Upper lobe of left lung (tissue), 4 donors: ENCODE measurements at regions not wholly inside any gene's neighbourhood (a gene's known extent, or its start where the extent isn't known, plus 50 kb on each side); places are given as distances from the start of the nearest gene placed in this dataset.

Source experiments
- CTCF ChIP-seq, 6 experiments: fragments of 450-650 bp in 4 of 6; fragments of 200-600 bp in 2 of 6; sonication (generic) in 2 of 6; IDR thresholded peaks; one replicate each; pipeline ENCODE4 v1.5.1; 2016 to 2019; ENCODE audit warnings: antibody characterized with exemption in 6 of 6
- POLR2AphosphoS5 ChIP-seq, 2 donors: sonication (generic); formaldehyde crosslinking; IDR thresholded peaks; one replicate each; pipeline ENCODE4 v1.5.1; 2017; ENCODE audit warnings: antibody characterized with exemption in 2 of 2

GRCh38 chr4:17173300-17173699, 274.9 kb upstream of the LDB2 start:
- TF ChIP-seq CTCF (IDR thresholded peaks at IDR 0.05) (peak in 1 of 6 experiments; percentile 8), POLR2AphosphoS5 (IDR thresholded peaks at IDR 0.05) (no peak)
